OCI-LY3 (cell line): ENCODE measurements at regions not wholly inside any gene's neighbourhood (a gene's known extent, or its start where the extent isn't known, plus 50 kb on each side); places are given as distances from the start of the nearest gene placed in this dataset.

Experiments used
- CTCF ChIP-seq: fragments of 200-600, 300-600 bp; sonication (generic); IDR thresholded peaks from 2 replicates; pipeline ENCODE4 v1.5.1; 2014; ENCODE audit warnings: antibody characterized with exemption, low read length, low read depth
- EZH2phosphoT487 ChIP-seq: fragments of 200-600 bp; shearing (Covaris generic); IDR thresholded peaks from 2 replicates; pipeline ENCODE4 v1.6.1; 2018; ENCODE audit warnings: antibody characterized with exemption, mixed run types, low read depth

- no peak for TF ChIP-seq CTCF
- TF ChIP-seq EZH2phosphoT487, result no peak
These were observed 338.6 kb downstream of the KCNRG start for GRCh38 chr13:50353651-50354415.
